ENCODE measurements at regions not wholly inside any gene's neighbourhood (a gene's known extent, or its start where the extent isn't known, plus 50 kb on each side); places are given as distances from the start of the nearest gene placed in this dataset.

GRCh38 chr2:200173691-200174090, 132.8 kb upstream of the SPATS2L start:
- TF ChIP-seq ZFX (IDR thresholded peaks at IDR 0.05; ENCODE audit: borderline replicate concordance), result no peak
- TF ChIP-seq CTCF (IDR thresholded peaks at IDR 0.05), result no peak
- H3K27ac ChIP-seq, result no peak overlapping the region

DNA sequence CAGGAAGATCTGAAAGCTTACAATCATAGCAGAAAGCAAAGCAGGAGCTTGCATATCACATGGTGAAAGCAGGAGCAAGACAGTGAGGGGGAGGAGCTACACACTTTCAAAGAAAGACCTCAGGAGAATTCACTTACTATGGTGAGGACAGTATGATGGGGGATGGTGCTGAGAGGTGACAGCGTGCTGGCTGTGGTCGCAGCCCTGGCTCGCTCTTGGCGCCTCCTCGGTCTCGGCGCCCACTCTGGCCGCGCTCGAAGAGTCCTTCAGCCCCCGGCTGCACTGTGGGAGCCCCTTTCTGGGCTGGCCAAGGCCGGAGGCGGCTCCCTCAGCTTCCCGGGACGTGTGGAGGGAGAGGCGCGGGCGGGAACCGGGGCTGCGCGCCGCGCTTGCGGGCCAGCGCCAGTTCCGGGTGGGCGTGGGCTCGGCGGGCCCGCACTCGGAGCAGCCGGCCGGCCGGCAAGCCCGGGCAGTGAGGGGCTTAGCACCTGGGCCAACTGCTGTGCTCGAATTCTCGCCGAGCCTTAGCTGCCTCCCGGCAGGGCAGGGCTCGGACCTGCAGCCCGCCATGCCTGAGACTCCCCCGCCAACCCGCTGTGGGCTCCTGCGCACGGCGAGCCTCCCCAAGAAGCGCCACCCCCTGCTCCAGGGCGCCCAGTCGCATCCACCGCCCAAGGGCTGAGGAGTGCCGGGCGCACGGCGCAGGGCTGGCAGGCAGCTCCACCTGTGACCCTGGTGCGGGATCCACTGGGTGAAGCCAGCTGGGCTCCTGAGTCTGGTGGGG, 131.9 kb upstream of the SPATS2L start:
- H3K27ac ChIP-seq, result no peak overlapping the region
- TF ChIP-seq CTCF (IDR thresholded peaks at IDR 0.05), result no peak
- no peak for TF ChIP-seq ZFX (IDR thresholded peaks at IDR 0.05; ENCODE audit: borderline replicate concordance)

DNA sequence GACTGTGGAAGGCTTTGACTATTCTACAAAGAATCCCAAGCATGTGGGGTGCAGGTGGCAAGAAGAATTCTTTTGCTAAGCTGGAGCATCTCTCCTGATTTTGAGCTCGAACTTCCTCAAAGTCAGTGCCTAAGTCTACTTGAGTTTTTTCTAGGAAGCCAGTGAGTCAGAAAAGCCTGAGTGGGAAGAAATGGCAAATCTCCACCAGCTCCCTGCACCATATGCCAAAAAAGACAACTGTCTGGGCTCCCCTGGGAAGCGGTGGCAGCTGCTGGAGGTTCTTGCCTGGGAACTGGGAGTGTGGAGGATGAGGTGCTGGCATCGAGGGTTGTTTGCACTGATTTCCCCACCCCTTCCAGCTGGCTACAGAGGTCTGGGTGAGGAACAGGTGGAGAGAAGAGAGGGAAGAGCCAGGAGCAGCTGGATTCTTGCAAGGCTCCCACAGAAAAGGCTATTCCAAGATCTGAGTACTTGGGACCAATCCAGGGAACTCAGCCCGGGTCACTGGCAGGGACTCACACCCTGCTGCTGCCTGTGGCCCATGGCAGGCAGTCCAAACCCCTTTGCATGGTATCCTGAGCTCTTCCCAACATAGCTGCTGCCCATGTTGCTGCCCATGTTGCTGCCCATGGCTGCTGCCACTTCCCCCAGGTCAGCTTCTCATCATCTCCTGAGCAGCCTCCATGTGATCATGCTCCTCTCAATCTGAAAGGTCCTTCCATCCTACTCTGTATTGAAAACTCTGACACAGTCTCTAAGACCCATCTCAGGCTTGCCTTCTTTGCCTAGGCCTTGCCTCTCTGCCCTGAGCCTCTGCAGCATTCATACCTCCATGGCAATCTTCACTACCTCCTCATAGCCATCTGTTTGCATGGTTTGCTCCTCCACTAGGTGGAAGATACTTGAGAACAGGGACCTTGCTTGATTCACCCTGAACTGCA, 128.3 kb upstream of the SPATS2L start:
- no peak overlapping the region for H3K27ac ChIP-seq
- TF ChIP-seq CTCF (IDR thresholded peaks at IDR 0.05), result no peak

DNA sequence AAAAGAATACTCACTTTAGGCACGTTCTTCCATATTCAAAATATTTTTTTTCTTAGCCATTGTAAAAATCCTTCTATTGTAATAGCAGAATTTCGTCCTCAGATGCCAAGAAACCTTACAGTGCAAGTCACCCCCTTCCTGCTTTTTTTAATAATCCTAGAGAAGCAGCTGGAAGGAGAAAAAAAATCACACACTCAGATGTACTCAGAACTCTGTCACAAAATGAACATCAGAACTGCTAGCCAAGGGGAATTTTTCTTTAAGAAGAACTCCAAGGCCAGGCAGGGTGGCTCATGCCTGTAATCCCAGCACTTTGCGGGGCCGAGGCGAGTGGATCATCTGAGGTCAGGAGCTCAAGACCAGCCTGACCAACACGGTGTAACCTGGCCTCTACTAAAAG, 127.3 kb upstream of the SPATS2L start:
- no peak overlapping the region for H3K27ac ChIP-seq
- TF ChIP-seq CTCF (IDR thresholded peaks at IDR 0.05) (no peak), ZFX (IDR thresholded peaks at IDR 0.05; ENCODE audit: borderline replicate concordance) (no peak)

DNA sequence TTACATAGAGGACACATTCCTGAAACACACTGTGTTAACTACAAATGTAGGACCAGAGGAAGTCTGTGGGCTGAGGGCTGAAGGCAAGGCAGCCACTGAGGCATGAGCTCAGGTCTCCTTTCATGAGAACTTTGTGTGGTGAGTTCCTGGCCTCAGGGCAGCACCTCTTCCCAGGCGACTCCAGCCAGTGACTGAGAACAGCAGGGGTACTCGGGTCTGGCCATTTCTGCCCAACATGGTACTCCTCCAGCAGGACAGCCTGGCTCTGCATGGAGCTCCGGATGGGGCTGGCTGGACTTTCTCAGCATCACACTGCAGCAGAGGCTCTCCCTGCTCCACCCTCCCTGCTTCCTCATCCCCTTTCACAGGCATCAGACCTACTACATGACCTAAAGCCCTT, 125.5 kb upstream of the SPATS2L start:
- TF ChIP-seq CTCF (IDR thresholded peaks at IDR 0.05), result no peak
- TF ChIP-seq ZFX (IDR thresholded peaks at IDR 0.05; ENCODE audit: borderline replicate concordance), result no peak

GRCh38 chr2:200181755-200182154, 124.7 kb upstream of the SPATS2L start:
- TF ChIP-seq CTCF (IDR thresholded peaks at IDR 0.05) (no peak), ZFX (IDR thresholded peaks at IDR 0.05; ENCODE audit: borderline replicate concordance) (no peak)
- H3K27ac ChIP-seq, result no peak overlapping the region

More for the DNA sequence above, 125.5 kb upstream of the SPATS2L start:
- H3K27ac ChIP-seq, result no peak overlapping the region
